GM21737 (cell line): ENCODE measurements at regions not wholly inside any gene's neighbourhood (a gene's known extent, or its start where the extent isn't known, plus 50 kb on each side); places are given as distances from the start of the nearest gene placed in this dataset.
"Not testable (repeated sequence)": the region's sequence is repeated elsewhere in the genome, so short reads cannot be mapped to it uniquely, and the experiment has no call there.

ENCODE experiments used
- ATAC-seq: cut with Tn5 transposase; IDR thresholded peaks from one replicate; pipeline ENCODE4 v1.9.1; 2021; ENCODE audit warnings: mild to moderate bottlenecking, moderate library complexity; ENCODE audit not compliant: unreplicated experiment

GRCh38 chr5:97575322-97575721 lies 392.3 kb upstream of the RIOK2 start:
- ATAC-seq, result no peak

GRCh38 chr5:97576956-97577355 lies 393.9 kb upstream of the RIOK2 start:
- no peak for ATAC-seq

- ATAC-seq, result not testable (repeated sequence)
Measured at GRCh38 chr5:97579977-97580376, 396.9 kb upstream of the RIOK2 start.

- no peak for ATAC-seq
Measured at GRCh38 chr5:97580746-97581145, 397.7 kb upstream of the RIOK2 start.

GRCh38 chr5:97591781-97592180 lies 408.7 kb upstream of the RIOK2 start:
- no peak for ATAC-seq

- ATAC-seq, result no peak
Measured at GRCh38 chr5:97600486-97600885, 417.4 kb upstream of the RIOK2 start.

GRCh38 chr5:97601651-97602050 lies 418.6 kb upstream of the RIOK2 start:
- no peak for ATAC-seq

- ATAC-seq, result no peak
Measured at GRCh38 chr5:97606531-97606930, 423.5 kb upstream of the RIOK2 start.

GRCh38 chr5:97608501-97608900 lies 425.5 kb upstream of the RIOK2 start:
- ATAC-seq, result no peak

GRCh38 chr5:97618721-97619120 lies 435.7 kb upstream of the RIOK2 start:
- ATAC-seq, result no peak

- ATAC-seq, result no peak
Measured at GRCh38 chr5:97623441-97623840, 440.4 kb upstream of the RIOK2 start.

GRCh38 chr5:97624886-97625285 lies 441.8 kb upstream of the RIOK2 start:
- ATAC-seq, result no peak

- no peak for ATAC-seq
Measured at GRCh38 chr5:97627272-97627671, 444.2 kb upstream of the RIOK2 start.

GRCh38 chr5:97628031-97628430 lies 445.0 kb upstream of the RIOK2 start:
- ATAC-seq, result no peak

GRCh38 chr5:97628807-97629206 lies 445.8 kb upstream of the RIOK2 start:
- ATAC-seq, result no peak

GRCh38 chr5:97629276-97629675 lies 446.2 kb upstream of the RIOK2 start:
- no peak for ATAC-seq

GRCh38 chr5:97635553-97635952 lies 452.5 kb upstream of the RIOK2 start:
- ATAC-seq, result no peak

- no peak for ATAC-seq
Measured at GRCh38 chr5:97636766-97637165, 453.7 kb upstream of the RIOK2 start.

- no peak for ATAC-seq
Measured at GRCh38 chr5:97641081-97641480, 458.0 kb upstream of the RIOK2 start.

GRCh38 chr5:97644206-97644605 lies 461.2 kb upstream of the RIOK2 start:
- no peak for ATAC-seq

- no peak for ATAC-seq
Measured at GRCh38 chr5:97644896-97645295, 461.8 kb upstream of the RIOK2 start.

- ATAC-seq, result no peak
Measured at GRCh38 chr5:97657239-97657638, 474.2 kb upstream of the RIOK2 start.

- ATAC-seq, result no peak
Measured at GRCh38 chr5:97658116-97658900, 475.3 kb upstream of the RIOK2 start.
